Osteoblast (primary cell): ENCODE measurements at regions not wholly inside any gene's neighbourhood (a gene's known extent, or its start where the extent isn't known, plus 50 kb on each side); places are given as distances from the start of the nearest gene placed in this dataset.

Source experiments
- DNase-seq: peaks from one replicate; pipeline ENCODE4 v3.0.0; 2011; ENCODE audit warnings: low spot score, mixed read lengths; ENCODE audit not compliant: insufficient read length; ENCODE audit errors: missing footprints
- H2AFZ ChIP-seq: 2 replicates; pipeline ENCODE4 v1.6.0; 2011; ENCODE audit warnings: mild to moderate bottlenecking, low read length
- H3K27ac ChIP-seq: 2 replicates; pipeline ENCODE4 v1.5.1; 2011; ENCODE audit warnings: mild to moderate bottlenecking, low read depth, low read length, moderate library complexity
- H3K27me3 ChIP-seq: 2 replicates; pipeline ENCODE4 v1.6.0; 2012; ENCODE audit warnings: mild to moderate bottlenecking, control low read depth, inconsistent platforms, low read length, moderate library complexity; ENCODE audit not compliant: insufficient read depth
- H3K36me3 ChIP-seq: 2 replicates; pipeline ENCODE4 v1.5.1; 2011; ENCODE audit warnings: mild to moderate bottlenecking, low read length, control low read depth, moderate library complexity; ENCODE audit not compliant: insufficient read depth
- H3K4me1 ChIP-seq: 2 replicates; pipeline ENCODE4 v1.5.1; 2011; ENCODE audit warnings: mild to moderate bottlenecking, low read length, control low read depth, moderate library complexity; ENCODE audit not compliant: insufficient read depth
- H3K4me2 ChIP-seq: 2 replicates; pipeline ENCODE4 v1.6.0; 2011; ENCODE audit warnings: mild to moderate bottlenecking, low read length; ENCODE audit not compliant: insufficient read depth
- H3K4me3 ChIP-seq: fragments of 200-600 bp; sonication (generic); 3 replicates; pipeline ENCODE4 v1.5.1; 2012; ENCODE audit warnings: mild to moderate bottlenecking, low read length, inconsistent platforms; ENCODE audit not compliant: insufficient read depth
- H3K79me2 ChIP-seq: 2 replicates; pipeline ENCODE4 v1.6.0; 2012; ENCODE audit warnings: mild to moderate bottlenecking, low read length, control low read depth, inconsistent platforms; ENCODE audit not compliant: insufficient read depth
- H3K9me3 ChIP-seq: 2 replicates; pipeline ENCODE4 v1.5.1; 2011; ENCODE audit warnings: low read depth, low read length, control low read depth
- H4K20me1 ChIP-seq: 2 replicates; pipeline ENCODE4 v1.6.0; 2012; ENCODE audit warnings: mild to moderate bottlenecking, low read length, control low read depth; ENCODE audit not compliant: insufficient read depth
- CTCF ChIP-seq: IDR thresholded peaks from 2 replicates; pipeline ENCODE4 v1.5.1; 2011; ENCODE audit warnings: mild to moderate bottlenecking, low read depth, low read length, moderate library complexity; ENCODE audit errors: extremely low read depth

GRCh38 chr14:98022541-98023520, 1225.6 kb downstream of the VRK1 start:
- Histone ChIP-seq H4K20me1 (no peaks in the 10 kb centered on the region), H2AFZ (no peak overlapping the region), H3K36me3 (no peaks in the 10 kb centered on the region), H3K27me3 (no peaks in the 10 kb centered on the region), H3K4me1 (no peaks in the 10 kb centered on the region), H3K9me3 (no peaks in the 10 kb centered on the region), H3K4me3 (no peak overlapping the region), H3K27ac (no peak overlapping the region), H3K79me2 (no peaks in the 10 kb centered on the region), H3K4me2 (no peak overlapping the region)
- no peak for DNase-seq
- no peak for TF ChIP-seq CTCF

- H3K9me3 ChIP-seq, result no peaks in the 10 kb centered on the region
- H3K4me1 ChIP-seq, result no peaks in the 10 kb centered on the region
- H3K79me2 ChIP-seq, result no peaks in the 10 kb centered on the region
- no peak overlapping the region for H3K4me3 ChIP-seq
- no peaks in the 10 kb centered on the region for H4K20me1 ChIP-seq
- no peaks in the 10 kb centered on the region for H3K27me3 ChIP-seq
- H3K27ac ChIP-seq, result no peak overlapping the region
- H2AFZ ChIP-seq, result no peak overlapping the region
- no peak overlapping the region for H3K4me2 ChIP-seq
- TF ChIP-seq CTCF, result no peak
- H3K36me3 ChIP-seq, result no peaks in the 10 kb centered on the region
- DNase-seq, result no peak
These were observed 1231.0 kb downstream of the VRK1 start for GRCh38 chr14:98028162-98028561.

GRCh38 chr14:98035396-98035795, 1236.6 kb downstream of the BCL11B start:
- H3K27me3 ChIP-seq, result no peaks in the 10 kb centered on the region
- H3K9me3 ChIP-seq, result no peaks in the 10 kb centered on the region
- no peak for TF ChIP-seq CTCF
- no peak overlapping the region for H3K4me2 ChIP-seq
- no peaks in the 10 kb centered on the region for H3K4me1 ChIP-seq
- no peaks in the 10 kb centered on the region for H3K36me3 ChIP-seq
- H3K27ac ChIP-seq, result no peak overlapping the region
- no peaks in the 10 kb centered on the region for H4K20me1 ChIP-seq
- no peak overlapping the region for H3K4me3 ChIP-seq
- no peak overlapping the region for H2AFZ ChIP-seq
- DNase-seq, result no peak
- H3K79me2 ChIP-seq, result no peaks in the 10 kb centered on the region

GRCh38 chr14:98037831-98038230, 1234.2 kb downstream of the BCL11B start:
- H2AFZ ChIP-seq, result no peak overlapping the region
- H3K27ac ChIP-seq, result no peak overlapping the region
- H3K9me3 ChIP-seq, result peaks cover 2% of the 10 kb centered on the region
- no peaks in the 10 kb centered on the region for H3K79me2 ChIP-seq
- TF ChIP-seq CTCF, result no peak
- no peak overlapping the region for H3K4me3 ChIP-seq
- no peak overlapping the region for H3K4me2 ChIP-seq
- H3K27me3 ChIP-seq, result no peaks in the 10 kb centered on the region
- no peaks in the 10 kb centered on the region for H3K4me1 ChIP-seq
- no peak for DNase-seq
- no peaks in the 10 kb centered on the region for H3K36me3 ChIP-seq
- no peaks in the 10 kb centered on the region for H4K20me1 ChIP-seq
